ENCODE measurements at regions not wholly inside any gene's neighbourhood (a gene's known extent, or its start where the extent isn't known, plus 50 kb on each side); places are given as distances from the start of the nearest gene placed in this dataset.

DNA sequence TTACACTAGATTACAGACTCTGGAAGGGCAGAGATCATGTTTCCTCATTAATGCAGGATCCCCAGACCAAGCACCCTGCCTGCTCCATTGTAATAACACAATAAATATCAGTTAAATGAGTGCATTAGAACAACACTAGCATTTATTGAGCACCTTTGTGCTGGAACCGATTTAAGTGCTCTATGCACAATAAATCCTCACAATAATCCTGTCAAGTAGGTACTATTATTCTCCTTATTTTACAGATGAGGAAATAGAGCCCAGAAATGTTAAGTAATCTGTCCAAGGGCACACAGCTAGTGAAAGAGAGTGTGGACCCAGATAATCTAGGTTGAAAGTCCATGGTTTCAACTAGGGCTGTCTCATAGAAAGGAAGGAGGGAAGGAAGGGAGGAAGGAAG, 69.8 kb downstream of the MAP1LC3B2 start:
- Mint-ChIP-seq H3K4me3 (ENCODE audit: low read depth) (no peak overlapping the region), H3K27ac (no peak overlapping the region), H3K27me3 (ENCODE audit: low read depth) (peaks cover 23% of the 10 kb centered on the region), H3K36me3 (ENCODE audit: low read depth) (no peaks in the 10 kb centered on the region), H3K4me1 (ENCODE audit: low read depth) (no peaks in the 10 kb centered on the region), H3K9me3 (no peaks in the 10 kb centered on the region)
- intact Hi-C loops (cut with micrococcal nuclease), result no loop called here
- no peak for DNase-seq (ENCODE audit: low spot score)

DNA sequence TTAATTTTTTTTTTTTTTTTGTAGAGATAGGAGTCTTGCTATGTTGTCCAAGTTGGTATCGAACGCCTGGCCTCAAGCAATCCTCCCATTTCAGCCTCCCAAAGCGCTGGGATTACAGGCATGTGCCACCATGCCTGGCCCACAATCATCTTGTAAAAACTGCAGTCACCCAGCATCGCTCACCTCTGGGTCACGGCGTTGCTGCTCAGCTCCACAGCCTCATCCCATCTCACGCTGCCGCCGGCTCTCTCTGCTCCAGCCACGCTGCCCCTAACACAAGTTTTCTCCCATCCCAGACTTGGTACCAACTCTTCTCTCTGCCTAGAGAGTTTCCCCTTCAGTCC, 69.2 kb downstream of the MAP1LC3B2 start:
- Mint-ChIP-seq H3K4me1 (ENCODE audit: low read depth) (no peaks in the 10 kb centered on the region), H3K36me3 (ENCODE audit: low read depth) (no peaks in the 10 kb centered on the region), H3K9me3 (no peaks in the 10 kb centered on the region), H3K27ac (no peak overlapping the region), H3K4me3 (ENCODE audit: low read depth) (no peak overlapping the region), H3K27me3 (ENCODE audit: low read depth) (peaks cover 20% of the 10 kb centered on the region)
- no peak for DNase-seq (ENCODE audit: low spot score)
- intact Hi-C loops (cut with micrococcal nuclease), result no loop called here
